Omental fat pad (tissue), 3 donors: ENCODE measurements at regions not wholly inside any gene's neighbourhood (a gene's known extent, or its start where the extent isn't known, plus 50 kb on each side); places are given as distances from the start of the nearest gene placed in this dataset.

Experiments
- ATAC-seq: fragments of 150-250 bp; one replicate; pipeline ENCODE4 v1.9.1; 2016; ENCODE audit warnings: mild to moderate bottlenecking, moderate library complexity; ENCODE audit not compliant: low FRiP score
- DNase-seq: peaks from one replicate; pipeline ENCODE4 v3.0.0-alpha.2; 2019; ENCODE audit warnings: low spot score
- TF ChIP-seq, protein P1 (sequence below), 3 donors: fragments of 450-650 bp; IDR thresholded peaks; one replicate each; pipeline ENCODE4 v1.5.1; 2016 to 2017; ENCODE audit warnings: antibody characterized with exemption in 3 of 3, mild to moderate bottlenecking in 3 of 3, moderate library complexity in 2 of 3

DNA sequence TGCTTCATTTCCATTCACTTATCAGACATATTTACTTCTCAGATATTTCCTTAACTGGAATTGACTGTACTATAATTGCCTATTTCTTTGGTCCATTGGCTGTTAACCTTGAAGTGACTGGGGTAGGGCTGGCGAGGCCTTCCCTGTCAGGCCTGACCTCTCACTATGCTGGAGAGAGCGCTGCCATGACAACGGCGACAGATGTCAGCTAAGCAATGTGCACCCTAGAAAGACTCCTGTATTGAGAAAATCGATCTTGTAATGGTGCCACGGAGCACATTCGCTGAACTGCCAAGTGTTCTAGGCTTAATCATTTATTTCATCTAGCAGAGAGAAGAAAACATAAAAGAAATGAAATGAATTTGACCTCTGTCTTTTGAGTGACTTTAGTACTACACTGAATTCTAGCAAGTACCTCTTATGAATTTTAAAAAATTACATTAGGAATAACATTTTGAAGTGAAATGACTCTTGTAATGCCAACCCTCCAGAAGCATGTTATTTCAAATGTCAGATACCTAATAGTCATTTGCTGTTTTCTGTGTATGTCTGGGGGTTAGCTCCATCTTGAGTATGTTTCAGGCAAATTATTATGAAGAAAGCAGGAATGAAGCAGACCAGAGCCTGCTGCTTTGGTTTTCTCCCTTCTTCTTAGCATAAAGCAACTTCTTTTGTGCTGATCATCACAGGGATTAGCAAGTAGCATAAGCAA lies 148.0 kb downstream of the SNX10 start:
- no peak for ATAC-seq
- TF ChIP-seq, protein P1, sequence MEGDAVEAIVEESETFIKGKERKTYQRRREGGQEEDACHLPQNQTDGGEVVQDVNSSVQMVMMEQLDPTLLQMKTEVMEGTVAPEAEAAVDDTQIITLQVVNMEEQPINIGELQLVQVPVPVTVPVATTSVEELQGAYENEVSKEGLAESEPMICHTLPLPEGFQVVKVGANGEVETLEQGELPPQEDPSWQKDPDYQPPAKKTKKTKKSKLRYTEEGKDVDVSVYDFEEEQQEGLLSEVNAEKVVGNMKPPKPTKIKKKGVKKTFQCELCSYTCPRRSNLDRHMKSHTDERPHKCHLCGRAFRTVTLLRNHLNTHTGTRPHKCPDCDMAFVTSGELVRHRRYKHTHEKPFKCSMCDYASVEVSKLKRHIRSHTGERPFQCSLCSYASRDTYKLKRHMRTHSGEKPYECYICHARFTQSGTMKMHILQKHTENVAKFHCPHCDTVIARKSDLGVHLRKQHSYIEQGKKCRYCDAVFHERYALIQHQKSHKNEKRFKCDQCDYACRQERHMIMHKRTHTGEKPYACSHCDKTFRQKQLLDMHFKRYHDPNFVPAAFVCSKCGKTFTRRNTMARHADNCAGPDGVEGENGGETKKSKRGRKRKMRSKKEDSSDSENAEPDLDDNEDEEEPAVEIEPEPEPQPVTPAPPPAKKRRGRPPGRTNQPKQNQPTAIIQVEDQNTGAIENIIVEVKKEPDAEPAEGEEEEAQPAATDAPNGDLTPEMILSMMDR (IDR thresholded peaks at IDR 0.05): no peak

DNA sequence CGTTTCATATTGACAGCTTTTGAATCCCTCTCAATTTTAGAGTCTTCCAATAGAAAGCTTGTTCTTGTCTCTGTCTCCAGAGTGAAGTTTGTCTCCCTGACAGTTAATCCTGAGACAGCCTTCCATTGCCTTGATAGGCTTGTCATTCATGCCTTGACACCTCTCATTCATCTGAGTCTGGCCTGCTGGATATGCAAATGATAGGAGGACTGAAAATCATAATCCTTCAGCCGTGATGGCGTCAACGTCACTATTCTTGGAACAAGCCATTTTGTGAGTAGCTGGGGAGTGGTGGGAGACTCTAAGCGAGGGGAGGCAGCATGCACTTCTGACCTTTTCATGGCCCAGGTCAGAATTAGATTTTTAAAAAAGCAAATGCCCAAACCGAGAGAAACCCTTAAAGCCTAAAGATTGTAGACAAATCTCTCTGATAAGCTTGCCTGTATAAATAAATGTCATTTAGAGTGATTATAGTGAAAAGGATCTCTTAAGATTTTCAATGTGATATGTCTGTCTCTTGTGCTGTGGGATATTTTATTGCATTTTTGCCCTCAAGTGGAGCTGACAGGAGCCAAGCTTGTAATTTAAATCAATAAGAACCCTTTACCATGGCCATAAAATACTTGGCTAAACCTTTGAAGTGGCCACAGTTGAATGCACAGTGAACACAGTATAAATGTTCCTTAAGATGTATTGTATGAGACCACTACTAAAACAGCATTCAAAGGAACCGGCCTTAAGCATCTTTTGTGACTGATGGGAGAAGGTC lies 148.8 kb downstream of the SNX10 start:
- TF ChIP-seq, protein P1 (IDR thresholded peaks at IDR 0.05): no peak
- ATAC-seq (no peak), DNase-seq (no peak)

More for the DNA sequence above, 148.0 kb downstream of the SNX10 start:
- no peak for DNase-seq

DNA sequence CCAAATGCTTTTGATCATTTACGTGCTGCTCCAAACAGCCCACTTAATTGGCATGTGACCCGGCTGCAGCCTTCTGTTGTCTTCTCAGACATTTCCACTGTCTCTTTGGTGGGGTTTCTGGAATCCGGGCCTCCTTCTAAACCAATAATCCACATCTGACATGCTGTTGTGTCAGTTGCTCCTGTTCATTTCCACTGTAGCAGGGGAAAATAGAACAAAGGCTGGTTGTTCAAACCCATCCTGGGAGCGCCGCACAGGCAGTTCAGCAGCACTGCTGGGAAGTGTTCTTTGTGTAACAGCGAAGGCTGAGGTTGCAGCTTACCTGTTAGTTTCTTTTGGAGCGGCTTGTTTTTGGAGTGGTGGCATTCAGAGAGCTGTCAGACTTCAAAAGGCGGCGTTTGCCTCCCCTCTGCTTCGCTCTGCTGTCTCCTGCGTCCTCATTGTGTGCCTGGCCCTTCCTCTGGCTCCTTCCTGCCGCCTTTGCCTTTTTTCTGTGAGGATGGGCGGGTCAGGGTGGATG lies 149.4 kb downstream of the SNX10 start:
- TF ChIP-seq, protein P1 (IDR thresholded peaks at IDR 0.05): no peak
- no peak for DNase-seq
- ATAC-seq: no peak

DNA sequence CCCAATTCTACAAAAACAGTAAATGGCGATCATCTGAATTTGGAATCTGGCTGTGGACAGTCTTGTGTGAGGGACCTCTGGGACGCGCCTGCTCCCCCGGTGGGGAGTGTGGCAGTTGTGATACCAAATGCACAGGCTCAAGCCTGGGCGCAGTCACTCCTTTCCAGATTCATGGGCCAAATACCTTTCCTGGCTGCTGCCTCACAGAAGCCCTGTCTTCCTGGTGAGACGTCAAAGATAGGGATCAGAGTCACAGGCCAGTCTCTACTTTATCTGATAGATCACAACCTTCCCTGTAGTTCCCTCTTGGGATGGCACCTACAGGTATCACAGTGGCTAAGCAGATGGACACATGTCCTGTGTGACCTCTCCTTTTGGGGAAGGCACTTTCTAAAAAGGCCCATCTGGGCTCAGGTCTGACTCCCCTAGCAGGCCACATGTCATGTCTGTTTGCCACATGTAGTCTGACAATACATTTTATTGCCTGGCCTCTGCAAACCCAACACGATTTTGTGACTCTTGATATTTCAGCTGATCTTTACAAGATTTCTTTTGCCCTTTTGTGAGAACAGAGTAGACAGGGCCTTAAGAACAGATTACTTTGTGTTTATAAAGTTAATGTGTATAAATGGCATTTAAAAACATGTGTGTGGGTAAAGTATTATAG lies 150.1 kb downstream of the SNX10 start:
- TF ChIP-seq, protein P1 (IDR thresholded peaks at IDR 0.05): no peak
- DNase-seq (no peak), ATAC-seq (no peak)

DNA sequence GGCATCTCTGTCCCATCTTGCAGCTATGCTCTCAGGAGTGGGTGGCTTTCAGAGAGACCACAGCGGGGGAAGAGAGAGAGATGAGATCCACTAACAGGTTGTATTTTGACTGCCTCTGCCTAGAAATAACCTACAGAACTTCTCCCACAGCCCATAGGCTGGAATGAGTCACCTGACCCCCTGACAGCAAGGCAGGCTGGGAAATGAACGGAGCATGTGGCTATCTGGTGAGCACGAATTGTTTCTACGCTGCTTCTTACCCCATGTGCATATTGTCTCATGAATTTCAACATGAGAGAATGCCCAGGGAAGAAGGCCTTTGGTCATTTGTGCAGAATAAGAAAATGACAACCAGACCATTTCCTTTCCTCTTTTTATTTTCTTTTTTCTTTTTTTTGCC lies 151.3 kb downstream of the SNX10 start:
- DNase-seq: no peak

DNA sequence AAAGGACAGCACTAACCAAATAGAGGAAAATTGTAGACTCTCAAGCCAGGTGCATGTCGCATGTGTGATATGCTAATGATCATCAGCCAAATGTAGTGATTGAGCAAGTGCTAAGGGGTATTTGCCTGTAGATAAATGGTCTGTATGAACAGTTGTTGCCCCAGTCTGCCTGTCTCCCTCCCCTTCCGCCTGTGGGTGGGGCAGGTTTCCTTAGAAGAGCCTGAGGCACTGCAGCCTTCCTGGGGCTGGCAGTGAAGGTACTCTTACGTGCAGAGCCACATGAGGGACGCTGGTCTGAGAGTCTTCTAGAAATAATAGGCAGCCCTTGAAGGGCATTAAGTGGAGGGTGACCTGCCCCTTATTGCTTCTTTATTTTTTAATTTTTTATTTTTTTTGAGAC lies 152.1 kb downstream of the SNX10 start:
- TF ChIP-seq, protein P1 (IDR thresholded peaks at IDR 0.05): no peak
- DNase-seq (no peak), ATAC-seq (no peak)

More for the DNA sequence above, 151.3 kb downstream of the SNX10 start:
- TF ChIP-seq, protein P1 (IDR thresholded peaks at IDR 0.05): no peak
- no peak for ATAC-seq
